ENCODE measurements at regions not wholly inside any gene's neighbourhood (a gene's known extent, or its start where the extent isn't known, plus 50 kb on each side); places are given as distances from the start of the nearest gene placed in this dataset.

GRCh38 chr20:57807401-57808263, 97.8 kb upstream of the PMEPA1 start:
- no peak for TF ChIP-seq EZH2phosphoT487 (IDR thresholded peaks at IDR 0.05; ENCODE audit: low read depth)
- TF ChIP-seq CTCF (IDR thresholded peaks at IDR 0.05; ENCODE audit: low read depth, low read length): no peak
